ENCODE measurements at regions not wholly inside any gene's neighbourhood (a gene's known extent, or its start where the extent isn't known, plus 50 kb on each side); places are given as distances from the start of the nearest gene placed in this dataset.

DNA sequence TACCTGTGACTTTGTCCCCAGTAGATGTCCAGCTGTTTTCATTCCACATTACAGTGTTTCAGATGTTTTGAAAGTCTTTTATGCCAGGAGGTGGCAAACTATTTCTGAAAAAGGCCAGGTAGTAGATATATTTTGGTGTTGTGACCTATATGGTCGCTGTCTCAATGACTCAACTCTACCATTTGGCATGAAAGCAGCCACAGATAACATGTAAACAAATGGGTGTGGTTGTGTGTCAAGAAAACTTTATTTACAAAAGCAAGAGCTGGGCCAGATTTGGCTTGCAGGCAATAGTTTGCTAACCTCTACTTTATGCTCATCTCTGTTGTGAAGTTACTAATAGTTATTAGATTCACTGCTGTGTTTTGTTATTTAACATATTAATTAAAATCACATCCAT, 728.7 kb upstream of the EEF2KMT start:
- DNase-seq (ENCODE audit: low read depth): no peak
- TF ChIP-seq, protein P1, sequence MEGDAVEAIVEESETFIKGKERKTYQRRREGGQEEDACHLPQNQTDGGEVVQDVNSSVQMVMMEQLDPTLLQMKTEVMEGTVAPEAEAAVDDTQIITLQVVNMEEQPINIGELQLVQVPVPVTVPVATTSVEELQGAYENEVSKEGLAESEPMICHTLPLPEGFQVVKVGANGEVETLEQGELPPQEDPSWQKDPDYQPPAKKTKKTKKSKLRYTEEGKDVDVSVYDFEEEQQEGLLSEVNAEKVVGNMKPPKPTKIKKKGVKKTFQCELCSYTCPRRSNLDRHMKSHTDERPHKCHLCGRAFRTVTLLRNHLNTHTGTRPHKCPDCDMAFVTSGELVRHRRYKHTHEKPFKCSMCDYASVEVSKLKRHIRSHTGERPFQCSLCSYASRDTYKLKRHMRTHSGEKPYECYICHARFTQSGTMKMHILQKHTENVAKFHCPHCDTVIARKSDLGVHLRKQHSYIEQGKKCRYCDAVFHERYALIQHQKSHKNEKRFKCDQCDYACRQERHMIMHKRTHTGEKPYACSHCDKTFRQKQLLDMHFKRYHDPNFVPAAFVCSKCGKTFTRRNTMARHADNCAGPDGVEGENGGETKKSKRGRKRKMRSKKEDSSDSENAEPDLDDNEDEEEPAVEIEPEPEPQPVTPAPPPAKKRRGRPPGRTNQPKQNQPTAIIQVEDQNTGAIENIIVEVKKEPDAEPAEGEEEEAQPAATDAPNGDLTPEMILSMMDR (conservative IDR thresholded peaks at IDR 0.05; ENCODE audit: low read depth, low read length): no peak
- no peak overlapping the region for H3K4me3 ChIP-seq (ENCODE audit: low read depth, low read length)

DNA sequence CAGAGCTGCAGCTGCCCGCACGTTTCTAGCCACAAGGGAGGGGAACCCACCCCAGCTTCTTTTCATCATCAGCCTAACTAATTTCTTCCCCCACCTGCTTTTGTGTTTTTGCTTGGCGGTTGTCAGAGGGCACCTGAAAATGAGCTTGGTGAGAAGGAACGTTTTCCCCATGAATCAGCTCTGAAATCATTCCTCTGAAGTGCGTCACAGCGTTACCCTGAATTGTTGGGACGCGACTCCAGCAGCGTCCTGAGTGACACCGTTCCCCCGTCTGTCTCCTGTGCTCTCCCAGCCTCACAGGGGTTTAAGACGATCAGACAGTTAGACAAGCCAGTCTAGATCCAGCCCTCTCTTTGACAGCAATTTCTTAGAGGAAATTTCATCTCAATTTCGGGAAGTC, 722.9 kb upstream of the EEF2KMT start:
- TF ChIP-seq, protein P1 (conservative IDR thresholded peaks at IDR 0.05; ENCODE audit: low read depth, low read length): no peak
- H3K4me3 ChIP-seq (ENCODE audit: low read depth, low read length): no peak overlapping the region
- DNase-seq (ENCODE audit: low read depth): no peak

DNA sequence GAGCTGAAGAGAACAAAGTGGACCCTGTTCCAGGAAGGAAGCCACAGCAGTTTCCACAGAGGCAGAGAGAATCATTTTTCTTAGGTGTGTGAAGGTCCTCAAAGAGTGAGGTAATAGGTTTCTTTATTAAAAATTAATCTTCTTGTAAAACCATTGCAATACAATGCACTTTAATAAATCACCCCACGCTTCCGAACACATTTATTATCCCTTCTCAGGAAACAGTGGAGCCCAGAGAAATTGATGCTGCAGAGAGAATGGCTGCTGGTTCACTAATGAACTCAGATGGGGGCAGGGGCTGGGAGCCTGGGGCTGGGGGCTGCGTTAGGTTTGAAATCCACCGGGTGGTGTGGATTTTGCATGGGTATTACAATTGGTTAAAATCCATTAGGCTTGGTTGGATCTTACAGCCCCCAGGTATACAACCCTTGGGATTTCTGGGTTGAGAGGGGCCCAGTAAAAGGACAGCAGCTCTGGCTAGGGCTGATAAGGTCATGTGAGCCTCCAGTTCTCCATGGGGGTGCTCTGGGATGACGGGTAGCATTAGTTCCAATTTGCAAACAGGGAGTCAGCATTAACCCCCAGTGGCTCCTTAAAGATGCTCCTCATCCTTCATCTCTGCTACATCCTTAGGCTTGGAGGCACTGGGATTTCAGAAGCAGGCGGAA, 718.1 kb upstream of the EEF2KMT start:
- TF ChIP-seq, protein P1 (conservative IDR thresholded peaks at IDR 0.05; ENCODE audit: low read depth, low read length): no peak
- no peak for DNase-seq (ENCODE audit: low read depth)
- no peak overlapping the region for H3K4me3 ChIP-seq (ENCODE audit: low read depth, low read length)

DNA sequence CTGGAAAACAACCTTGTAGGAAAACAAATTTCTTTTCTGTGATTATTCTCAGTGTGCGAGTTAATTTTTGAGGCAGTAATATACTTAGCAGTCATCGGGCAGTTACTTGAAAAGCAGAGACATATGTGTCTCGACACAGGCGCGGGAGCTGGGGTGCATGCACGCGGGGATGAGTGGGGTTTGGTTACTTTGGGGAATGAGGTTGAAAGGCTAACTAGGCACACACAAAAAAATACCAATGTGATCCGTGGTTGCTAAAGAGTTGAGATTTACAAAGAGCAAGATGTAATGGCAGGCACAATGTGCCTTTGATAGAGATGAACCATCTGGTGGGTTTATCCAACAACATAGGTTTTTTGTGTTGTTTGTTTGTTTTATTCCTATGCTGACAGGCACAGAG, 703.8 kb upstream of the EEF2KMT start:
- TF ChIP-seq, protein P1 (conservative IDR thresholded peaks at IDR 0.05; ENCODE audit: low read depth, low read length): no peak
- H3K4me3 ChIP-seq (ENCODE audit: low read depth, low read length): no peak overlapping the region
- DNase-seq (ENCODE audit: low read depth): no peak

DNA sequence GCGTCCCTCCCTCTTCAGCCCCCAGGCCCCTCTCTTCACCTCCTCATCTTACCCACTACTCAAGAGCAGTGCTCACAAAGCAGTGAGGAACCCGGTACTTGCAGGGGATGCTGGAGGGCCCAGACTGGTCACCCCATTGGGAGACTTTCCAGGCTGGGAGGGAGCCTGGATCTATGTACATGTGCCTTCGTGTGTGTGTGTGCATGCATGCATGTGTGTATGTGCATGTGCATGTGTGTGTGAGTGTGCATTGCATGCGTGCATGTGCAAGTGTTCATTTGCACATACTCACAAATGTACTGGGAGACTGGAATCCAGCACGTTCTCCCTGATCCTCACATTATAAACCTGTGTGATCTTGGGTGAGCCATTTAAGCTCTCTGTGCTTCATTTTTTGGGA, 696.0 kb upstream of the EEF2KMT start:
- H3K4me3 ChIP-seq (ENCODE audit: low read depth, low read length): no peak overlapping the region
- DNase-seq (ENCODE audit: low read depth): no peak
- TF ChIP-seq, protein P1 (conservative IDR thresholded peaks at IDR 0.05; ENCODE audit: low read depth, low read length): no peak

DNA sequence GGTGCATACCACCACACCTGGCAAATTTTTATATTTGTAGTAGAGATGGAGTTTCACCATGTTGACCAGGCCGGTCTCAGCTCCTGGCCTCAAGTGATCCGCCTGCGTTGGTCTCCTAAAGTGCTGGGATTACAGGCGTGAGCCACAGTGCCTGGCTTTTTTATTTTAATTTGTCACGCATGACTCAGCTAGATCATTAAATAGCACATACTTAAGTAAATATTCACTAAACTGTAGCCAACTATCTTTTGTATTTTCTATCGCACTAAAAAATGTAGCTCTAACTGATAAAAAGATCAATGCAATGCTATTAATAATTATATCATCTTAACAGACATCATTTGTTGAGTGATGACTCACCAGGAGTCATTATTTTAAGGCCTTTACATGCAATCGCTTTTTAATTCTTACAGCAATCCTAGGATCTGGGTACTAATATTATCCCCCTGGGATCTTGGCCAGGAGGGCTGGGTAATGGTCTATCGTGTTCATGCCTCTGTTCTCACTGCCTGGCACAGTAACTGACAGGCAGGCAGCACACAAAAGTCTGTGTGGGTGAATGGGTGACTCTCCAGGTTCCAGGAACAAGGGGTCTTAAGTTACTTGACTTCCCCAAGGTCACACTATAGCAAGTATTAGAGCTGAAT, 693.5 kb upstream of the EEF2KMT start:
- DNase-seq (ENCODE audit: low read depth): no peak
- H3K4me3 ChIP-seq (ENCODE audit: low read depth, low read length): no peak overlapping the region
- TF ChIP-seq, protein P1 (conservative IDR thresholded peaks at IDR 0.05; ENCODE audit: low read depth, low read length): no peak

DNA sequence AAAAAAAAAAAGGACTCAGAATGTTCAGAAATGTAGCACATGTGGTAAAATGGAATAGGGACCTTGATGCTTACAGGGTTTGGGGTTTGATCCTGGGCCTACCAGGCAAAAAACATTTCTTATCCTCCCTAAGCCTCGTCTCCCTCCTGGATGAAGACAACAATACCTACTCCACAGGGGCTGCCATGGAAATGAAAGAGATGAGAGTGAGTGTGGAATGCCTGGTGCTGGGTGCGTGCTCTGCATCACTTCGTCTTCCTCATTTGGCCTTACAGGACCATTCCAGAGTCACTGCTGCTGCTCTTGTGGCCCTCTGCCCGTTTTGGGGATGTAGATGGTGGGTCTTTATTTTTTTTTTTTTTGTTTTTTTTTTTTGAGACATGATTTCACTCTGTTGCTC, 692.9 kb upstream of the EEF2KMT start:
- TF ChIP-seq, protein P1 (conservative IDR thresholded peaks at IDR 0.05; ENCODE audit: low read depth, low read length): no peak
- no peak for DNase-seq (ENCODE audit: low read depth)
- H3K4me3 ChIP-seq (ENCODE audit: low read depth, low read length): no peak overlapping the region
